GM19452 (cell line): ENCODE measurements at regions not wholly inside any gene's neighbourhood (a gene's known extent, or its start where the extent isn't known, plus 50 kb on each side); places are given as distances from the start of the nearest gene placed in this dataset.
"Not testable (repeated sequence)": the region's sequence is repeated elsewhere in the genome, so short reads cannot be mapped to it uniquely, and the experiment has no call there.

Source experiments
- ATAC-seq: cut with Tn5 transposase; IDR thresholded peaks from one replicate; pipeline ENCODE4 v1.9.1; 2021; ENCODE audit not compliant: unreplicated experiment

DNA sequence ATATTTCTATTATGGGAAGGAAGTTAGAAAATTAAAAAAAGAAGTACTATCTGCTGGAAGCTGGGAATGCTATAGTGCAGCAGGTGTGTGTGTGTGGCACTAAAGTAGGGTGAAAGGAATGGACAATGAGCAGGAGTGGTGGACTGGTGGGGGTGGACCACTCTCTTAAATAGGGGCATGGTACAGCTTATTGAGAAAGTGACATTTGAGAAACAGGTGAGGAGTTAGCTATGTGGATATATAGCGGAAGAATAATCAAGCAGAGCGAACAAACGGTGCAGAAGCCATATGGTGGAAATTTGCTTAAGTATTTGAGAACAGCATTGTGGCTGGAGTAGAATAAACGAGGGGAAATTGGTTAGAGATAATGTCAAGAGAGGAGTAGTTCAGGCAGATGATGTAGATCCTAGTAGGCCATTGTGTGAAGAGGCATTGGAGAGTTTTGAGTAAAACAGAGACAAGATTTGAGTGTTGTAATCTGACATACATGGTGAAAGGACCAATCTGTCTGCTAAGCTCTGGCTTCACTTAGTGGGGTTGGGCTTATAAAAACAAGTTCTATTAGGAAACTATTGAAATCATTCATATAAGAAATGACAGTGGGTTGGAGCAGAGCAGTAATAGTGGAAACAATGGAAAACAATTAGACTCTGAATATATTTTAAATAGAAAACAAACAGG, 149.2 kb upstream of the SYT10 start:
- no peak for ATAC-seq

DNA sequence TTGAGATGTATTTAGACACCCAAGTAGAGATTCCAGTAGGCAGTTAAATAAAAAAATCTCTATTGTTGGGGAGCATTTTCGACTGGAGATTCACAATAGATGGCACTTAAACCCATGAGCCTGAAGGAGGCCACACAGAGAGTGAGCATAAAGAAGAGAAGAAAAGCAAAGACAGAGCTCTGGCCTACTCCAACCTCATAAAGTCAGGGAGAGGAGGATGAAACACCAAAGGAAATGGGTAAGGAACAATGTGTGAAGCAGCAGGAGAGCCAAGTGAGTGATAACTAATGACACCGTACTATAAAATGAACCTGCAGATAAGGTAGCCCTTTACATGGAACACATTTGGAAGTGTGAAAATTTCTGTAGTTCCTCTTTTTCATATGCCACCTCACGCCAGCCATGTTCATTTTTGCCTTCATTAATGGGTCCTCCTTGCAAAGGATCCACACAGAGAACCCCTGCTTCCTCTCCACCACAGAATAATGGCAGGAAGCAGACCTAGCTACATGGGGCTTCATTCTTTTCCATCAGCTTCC, 150.0 kb upstream of the SYT10 start:
- ATAC-seq, result no peak

DNA sequence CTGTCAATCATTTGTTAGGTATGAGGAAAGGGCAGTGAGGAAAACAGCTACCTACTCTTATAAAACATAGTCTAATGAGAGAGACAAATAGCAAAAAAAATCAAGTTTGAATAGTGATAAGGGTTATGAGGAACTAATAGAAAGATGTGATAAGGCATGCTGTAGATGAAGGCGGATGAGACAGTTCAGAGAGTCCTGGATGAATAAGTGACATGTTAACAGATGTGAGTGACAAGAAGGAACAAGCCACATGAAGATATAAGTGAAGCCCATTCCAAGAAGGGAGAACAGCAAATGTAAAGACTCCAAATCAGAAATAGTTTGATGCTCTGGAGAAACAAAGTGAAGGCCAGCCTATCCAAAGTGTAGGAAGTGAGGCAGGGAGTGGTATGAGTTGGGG, 154.1 kb upstream of the SYT10 start:
- ATAC-seq, result no peak

DNA sequence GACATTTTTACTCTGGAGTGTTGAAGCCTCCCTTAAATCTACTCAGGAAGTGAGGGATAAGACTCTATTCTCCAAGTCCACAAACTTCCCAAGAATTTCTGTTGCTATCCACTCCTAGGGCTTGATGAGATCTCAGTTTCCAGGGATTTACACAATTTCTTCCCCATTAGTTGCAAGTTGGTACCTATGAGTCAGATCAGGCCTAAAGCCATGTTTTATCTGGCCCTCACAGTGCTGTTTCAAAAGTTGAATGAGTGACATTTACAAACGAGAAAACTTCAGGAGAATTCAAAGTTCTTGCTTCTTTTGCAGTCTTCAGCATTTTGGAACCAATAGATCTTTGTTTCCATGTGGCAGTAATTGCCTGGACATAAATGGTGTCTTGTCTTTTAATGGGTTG, 156.4 kb upstream of the SYT10 start:
- no peak for ATAC-seq

DNA sequence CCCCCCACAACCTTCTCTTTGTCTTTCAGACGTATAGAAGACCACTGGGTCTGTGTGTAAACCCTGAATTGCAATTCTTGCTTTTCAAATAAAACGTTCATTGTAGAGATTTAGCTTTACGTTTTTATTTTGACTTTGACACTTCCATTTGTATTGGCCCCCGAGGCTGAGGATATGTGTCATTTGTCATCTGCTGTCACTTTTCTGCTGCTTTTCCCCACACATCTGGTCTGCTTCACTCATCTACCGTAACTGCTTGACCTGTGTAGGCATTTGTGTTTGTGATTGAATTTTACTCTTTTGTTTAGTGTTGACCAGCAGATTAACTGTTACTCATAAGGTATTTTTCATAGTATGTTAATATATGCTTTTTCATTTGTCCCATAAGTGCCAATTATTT, 157.2 kb upstream of the SYT10 start:
- no peak for ATAC-seq

DNA sequence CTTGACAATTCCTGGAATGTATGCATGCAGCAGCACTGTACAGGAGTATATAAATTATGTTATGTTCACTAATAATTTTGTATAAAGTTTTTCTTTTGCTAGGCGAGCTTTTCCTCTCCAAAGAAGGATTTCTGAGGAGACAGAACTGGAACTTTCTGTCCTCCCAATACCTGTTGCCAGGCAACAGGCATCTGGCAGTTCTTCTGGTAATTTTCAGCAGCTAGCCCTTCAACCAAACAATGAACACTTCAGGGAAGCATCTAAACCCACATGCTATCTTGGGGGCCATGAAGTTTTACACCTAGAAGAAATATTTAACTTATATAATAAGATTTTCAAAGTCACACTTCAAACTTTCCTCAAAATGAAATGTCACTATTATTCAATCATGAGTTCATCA, 162.9 kb upstream of the SYT10 start:
- no peak for ATAC-seq

DNA sequence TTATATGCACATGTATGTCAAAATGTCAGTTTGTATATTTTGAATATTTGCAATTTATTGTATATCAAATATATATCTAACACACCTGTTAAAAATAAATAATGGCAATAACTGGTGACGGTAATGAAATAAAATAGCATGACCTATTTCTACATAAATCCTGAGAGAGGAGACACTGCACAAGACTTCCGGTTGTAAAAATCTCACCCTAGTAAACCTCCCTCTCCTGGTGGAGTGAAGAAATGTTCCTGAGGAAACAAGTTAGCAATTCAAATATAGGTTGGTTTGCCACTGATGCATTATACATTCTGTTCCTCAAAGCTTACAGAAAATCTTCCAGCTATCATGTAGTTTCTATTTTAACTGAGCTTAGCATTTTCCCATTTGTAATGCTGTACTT, 166.1 kb upstream of the SYT10 start:
- no peak for ATAC-seq

DNA sequence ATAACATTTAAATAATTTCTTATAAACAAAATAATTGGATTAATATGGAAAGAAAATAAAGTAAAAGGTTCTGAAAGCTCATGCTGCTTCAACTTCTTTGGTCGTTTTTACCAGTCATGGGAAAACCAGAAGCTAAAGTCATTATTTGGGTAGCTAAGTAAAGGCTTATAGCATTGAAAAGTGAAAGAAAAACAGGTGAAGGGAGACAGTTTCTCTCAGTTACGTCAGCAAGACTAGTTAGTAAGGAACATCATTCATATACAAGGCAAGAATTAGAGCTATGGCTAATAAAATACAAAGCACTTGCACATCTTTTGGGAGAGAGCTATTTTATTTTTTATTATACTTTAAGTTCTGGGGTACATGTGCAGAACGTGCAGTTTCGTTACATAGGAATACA, 170.3 kb upstream of the SYT10 start:
- no peak for ATAC-seq

DNA sequence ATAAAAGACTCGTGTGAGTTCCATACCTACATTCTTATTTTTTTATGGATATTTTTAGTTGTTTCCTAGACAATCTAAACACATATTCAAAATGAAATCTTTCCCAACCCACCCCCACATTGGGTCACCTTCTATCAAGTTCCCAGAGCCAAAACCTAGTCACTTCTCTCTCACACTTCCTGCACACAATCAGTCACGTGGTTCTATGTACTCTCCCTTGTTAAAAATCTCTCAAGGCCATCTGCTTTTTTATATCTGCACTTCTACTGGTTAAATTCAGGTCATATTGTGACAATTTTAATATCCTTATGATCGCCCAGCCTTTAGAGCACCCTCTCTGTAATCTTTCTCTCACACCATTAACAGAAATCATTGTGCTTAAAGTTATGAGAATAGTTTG, 175.0 kb upstream of the SYT10 start:
- no peak for ATAC-seq

DNA sequence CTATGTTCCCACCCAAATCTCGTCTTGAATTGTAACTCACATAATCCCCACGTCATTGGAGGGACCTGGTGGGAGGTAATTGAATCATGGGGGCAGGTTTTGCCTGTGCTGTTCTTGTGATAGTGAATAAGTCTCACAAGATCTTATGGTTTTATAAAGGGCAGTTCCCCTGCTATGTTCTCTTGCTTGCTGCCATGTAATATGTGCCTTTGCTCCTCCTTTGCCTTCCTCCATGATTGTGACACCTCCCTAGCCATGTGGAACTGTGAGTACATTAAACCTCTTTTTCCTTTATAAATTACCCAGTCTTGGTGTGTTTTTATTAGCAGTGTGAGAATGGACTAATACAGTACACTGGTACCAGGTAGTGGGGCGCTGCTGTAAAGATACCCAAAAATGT, 177.6 kb upstream of the SYT10 start:
- no peak for ATAC-seq

DNA sequence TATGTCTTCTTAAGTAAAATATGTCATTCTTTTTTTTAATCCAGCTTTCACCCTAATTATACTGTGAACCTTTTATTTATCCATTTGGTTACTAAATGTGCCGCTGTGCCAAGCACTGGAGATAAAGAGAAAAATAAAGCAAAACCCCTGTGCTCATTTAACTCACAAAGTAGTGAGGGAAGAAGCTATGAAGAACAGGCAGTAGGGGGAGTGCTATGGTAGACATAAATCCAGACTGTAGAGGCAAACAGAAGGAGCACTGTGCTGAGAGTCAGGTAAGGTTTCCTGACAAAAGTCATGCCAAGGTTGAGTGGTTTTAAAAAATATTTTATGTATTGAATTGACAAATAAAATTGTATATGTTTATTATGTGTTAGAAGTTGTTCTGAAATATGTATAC, 188.5 kb upstream of the SYT10 start:
- ATAC-seq, result no peak

DNA sequence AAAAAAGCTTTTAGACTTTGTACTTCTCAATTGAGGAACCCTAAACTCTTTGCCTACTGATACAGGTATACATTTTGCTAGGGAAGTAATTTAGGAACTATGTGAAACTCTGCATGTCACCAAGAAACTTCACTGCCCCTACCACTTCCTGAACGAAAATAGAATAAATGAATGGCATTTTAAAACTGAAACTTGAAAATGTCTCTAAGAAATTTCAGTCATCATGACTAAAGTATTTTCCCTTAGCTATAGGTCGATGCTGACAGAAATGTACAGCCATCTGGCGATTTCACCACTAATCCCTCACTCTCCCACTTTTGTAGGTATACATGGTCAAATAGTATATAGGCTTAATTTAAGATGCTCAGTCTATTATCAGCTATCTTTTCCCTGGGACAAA, 194.9 kb upstream of the SYT10 start:
- no peak for ATAC-seq

DNA sequence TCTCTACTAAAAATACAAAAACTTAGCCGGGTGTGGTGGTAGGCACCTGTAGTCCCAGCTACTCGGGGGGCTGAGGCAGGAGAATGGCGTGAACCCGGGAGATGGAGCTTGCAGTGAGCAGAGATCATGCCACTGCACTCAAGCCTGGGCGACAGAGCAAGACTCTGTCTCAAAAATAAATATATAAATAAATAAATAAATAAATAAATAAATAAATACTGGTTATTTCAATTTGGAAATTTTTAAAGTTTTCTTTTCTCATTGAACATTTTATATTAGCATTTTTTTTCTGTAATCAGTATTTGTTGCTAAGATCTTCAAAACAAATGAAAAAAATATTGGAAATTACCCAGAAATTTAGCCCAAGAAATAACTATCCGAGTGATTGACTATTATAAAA, 197.3 kb upstream of the SYT10 start:
- not testable (repeated sequence) for ATAC-seq

DNA sequence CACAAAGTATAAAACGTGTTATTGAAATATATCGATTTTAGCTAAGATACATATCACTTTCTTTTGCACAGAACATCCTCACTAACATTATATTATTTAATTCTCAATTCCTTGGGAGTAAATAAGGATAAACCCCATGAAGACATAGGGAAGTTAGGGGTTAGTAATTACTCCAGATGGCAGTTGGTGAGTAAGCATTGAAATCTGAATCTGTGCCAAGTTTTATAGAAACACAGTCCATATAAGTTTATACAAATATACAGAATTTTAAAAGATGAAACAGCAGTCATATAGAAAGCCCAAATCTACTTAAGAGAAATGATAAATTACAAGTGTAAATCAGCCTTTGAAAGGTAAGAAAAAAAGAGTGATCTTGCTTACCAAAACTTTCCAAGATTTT, 200.4 kb upstream of the SYT10 start:
- ATAC-seq, result no peak

DNA sequence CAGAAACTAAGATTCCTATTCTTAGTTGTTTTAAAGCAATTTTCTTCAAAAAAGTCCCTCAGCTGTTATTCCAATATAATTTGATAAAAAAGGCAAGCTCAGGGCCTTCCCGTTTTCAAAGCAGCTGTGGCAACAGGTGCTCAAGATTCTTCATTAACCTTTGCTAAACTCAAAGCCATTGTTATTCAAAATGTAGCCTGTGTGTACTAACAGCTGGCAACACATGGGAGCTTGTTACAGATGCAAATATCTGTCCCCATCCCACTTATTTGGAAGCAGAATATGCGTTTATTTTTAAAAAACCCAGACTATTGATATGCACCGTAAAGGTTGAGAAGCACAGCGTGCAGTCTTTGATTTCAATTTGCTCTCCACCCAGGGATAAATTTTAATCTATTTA, 210.4 kb upstream of the SYT10 start:
- ATAC-seq, result no peak

DNA sequence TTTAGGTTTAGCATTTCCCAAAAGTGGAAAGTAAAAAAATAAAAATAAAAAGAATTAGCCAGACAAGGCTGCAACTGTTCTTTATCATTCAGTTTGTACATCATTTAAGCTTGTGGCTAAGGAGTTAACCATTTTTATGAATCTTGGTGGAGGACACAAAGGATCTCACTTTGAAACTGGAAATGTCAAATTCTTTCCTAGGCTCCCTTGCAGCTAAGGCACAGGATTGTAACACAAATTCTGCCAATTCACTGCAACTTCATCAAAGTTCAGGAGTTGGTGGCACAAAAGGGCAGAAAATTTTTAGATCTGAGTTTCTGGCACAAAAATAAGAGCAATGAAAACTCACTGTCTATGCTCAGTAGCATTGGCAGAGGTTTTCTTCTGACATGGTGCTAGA, 211.2 kb upstream of the SYT10 start:
- ATAC-seq, result no peak

DNA sequence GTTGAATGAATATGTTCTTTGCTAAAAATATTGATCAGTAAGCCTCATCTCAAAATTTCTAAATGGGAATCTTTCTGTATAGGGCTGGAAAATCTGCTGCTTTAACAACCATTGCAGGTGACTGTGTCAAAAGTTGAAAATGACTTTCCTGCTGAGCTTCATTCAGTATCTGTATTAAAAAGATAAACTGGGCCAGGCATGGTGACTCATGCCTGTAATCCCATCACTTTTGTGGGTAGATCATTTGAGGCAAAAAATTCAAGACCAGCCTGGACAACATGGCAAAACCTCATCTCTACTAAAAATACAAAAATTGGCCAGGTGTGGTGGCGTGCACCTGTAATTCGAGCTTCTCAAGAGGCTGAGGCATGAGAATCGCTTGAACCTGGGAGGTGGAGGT, 213.7 kb upstream of the SYT10 start:
- ATAC-seq, result no peak

DNA sequence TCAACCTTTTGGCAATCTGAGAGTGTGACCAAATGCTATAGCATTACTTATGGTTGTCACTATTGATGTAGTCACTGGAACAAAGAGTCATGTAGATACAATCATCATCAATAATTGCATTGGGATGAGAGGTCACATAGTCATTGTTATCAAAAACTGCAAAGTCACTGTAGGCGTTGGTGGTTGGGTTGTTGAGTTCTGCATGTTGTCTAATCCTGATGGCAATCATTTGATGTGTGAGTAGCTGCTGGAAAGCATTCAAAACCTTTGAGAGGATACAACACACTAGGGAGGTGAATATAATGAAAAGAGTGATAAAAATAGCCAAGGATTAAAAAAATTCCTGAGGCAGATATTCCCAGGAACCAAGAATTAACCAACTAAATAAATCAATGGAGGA, 214.7 kb upstream of the SYT10 start:
- no peak for ATAC-seq

DNA sequence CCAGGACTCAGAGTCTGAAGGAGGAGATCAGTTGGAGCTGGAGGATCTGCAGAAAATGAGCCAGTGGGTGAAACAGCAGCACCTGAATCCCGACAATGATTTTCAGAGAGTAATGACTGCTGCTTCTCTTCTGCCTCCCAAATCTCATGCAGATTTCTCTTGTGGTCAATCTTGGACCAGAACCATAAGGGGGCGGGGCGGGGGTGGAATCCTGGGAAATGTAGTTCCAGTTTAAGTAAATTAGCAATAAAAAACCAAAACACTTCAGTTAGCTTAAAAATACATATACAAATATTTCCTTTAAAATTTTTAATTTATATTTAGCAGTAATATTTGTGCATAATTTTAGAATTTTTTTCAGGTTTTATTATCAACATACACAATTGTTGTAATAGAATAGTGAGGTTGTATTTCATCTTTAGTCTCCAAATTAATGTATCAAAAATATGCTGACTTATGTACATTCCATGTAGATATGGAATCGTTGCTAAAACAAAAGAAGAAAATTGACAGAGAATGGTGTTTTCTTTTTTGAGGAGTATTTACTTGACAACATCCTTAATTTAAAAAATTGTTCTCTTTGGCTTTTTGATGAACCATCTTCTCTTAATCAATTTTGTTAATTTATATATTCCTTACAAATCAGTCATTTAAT, 223.5 kb upstream of the SYT10 start:
- no peak for ATAC-seq

DNA sequence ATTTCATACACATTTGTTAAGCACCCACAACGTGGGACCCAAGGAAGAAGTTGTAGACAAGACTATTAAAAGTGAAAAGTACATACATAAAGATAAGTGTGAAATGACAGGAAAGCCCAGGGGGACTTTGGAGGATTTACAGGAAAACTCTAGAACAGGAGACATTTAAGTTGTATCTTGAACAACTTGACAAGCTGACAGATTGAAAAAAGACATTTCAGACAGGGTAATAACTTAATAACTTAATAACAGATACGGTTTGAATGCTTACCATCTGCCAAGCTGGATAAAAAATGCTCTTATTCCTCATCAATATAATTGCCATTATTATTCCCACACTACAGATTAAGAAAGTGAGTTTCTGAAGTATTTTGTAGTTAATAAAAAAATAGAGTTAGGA, 229.7 kb upstream of the SYT10 start:
- ATAC-seq, result no peak

DNA sequence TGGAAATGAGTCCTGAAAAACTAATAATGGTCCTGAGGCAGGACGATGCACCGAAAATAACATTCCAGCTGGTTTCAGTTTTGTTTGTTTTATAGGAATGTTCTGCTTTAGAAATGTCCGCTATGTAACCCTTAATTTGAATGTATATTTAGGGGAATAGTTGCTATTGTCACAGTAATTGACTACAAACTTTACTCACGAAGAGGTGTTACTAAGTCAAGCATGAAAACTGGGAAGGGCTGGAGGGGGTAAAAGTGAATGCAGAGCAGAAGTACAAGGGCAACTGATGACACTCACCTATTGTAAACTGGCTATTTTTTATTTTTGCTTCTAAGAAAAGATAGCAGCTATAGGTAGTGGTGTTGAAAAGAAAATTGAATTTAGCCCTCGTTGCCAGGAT, 230.7 kb upstream of the SYT10 start:
- no peak for ATAC-seq

DNA sequence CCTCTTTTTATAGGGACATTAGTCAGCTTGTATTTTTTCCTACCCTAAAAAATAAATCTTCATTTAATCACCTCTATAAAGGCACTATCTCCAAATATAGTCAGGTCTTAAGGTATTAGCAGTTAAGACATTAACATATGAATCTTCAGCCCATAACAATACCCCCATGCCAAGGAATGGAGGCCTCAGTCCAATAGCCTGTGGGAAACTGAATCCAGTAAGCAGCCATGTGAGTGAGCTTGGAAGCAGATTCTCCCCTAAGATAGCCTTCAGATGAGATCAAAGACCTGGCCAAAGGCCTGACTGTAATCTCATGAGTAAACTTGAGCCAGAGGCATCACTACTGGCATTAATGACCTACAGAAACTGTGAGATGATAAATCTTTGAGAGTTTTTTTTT, 232.1 kb upstream of the SYT10 start:
- ATAC-seq, result no peak
